ENCODE measurements at regions not wholly inside any gene's neighbourhood (a gene's known extent, or its start where the extent isn't known, plus 50 kb on each side); places are given as distances from the start of the nearest gene placed in this dataset.

GRCh38 chr14:59075506-59075905 is 113.0 kb upstream of the DAAM1 start:
- no peak for DNase-seq

GRCh38 chr14:59081720-59082119 is 106.7 kb upstream of the DAAM1 start:
- no peak for DNase-seq

GRCh38 chr14:59085207-59085739 is 103.2 kb upstream of the DAAM1 start:
- DNase-seq = peak; percentile 29

DNA sequence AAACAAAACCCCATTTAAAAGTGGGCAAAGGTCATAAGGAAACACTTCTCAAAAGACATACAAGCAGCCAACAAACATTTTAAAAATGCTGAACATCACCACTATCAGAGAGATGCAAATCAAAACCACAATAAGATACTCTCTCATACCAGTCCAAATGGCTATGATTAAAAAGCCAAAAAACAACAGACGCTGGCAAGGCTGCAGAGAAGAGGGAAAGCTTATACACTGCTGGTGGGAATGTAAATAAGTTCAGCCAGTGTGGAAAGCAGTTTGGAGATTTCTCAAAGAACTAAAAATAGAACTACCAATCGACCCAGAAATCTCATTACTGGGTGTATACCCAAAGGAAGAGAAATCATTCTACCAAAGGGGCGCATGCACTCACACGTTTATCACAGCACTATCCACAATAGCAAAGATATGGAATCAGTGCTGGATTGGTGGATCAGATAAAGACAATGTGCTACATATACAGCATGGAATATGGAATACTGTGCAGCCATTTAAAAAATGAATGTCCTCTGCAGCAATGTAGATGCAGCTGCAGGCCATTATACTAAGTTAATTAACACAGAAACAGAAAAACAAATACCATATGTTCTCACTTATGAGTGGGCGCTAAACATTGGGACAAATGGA is 102.1 kb upstream of the DAAM1 start:
- DNase-seq = peak; percentile 64

- no peak for DNase-seq
Measured at GRCh38 chr14:59087240-59087639, 101.2 kb upstream of the DAAM1 start.

DNA sequence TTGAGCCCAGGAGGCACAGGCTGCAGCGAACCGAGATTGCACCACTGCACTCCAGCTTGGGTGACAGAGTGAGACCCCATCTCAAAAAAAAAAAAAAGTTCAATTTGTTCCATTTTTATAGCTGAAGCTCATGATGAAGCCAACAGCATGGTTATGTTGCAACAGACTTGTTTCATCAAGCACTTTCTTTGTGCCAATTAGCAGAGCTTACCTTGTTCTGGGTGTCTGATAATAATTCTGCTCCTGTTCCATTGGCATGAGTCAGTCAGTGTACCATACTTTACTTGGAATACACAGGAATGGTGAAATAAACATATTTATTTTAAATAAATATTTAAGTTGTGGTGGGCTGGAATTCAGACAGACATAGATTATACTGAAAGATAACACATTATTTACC is 100.8 kb upstream of the DAAM1 start:
- DNase-seq = no peak

GRCh38 chr14:59090572-59090971 is 97.9 kb upstream of the DAAM1 start:
- DNase-seq = no peak

GRCh38 chr14:59091404-59091803 is 97.1 kb upstream of the DAAM1 start:
- no peak for DNase-seq

DNA sequence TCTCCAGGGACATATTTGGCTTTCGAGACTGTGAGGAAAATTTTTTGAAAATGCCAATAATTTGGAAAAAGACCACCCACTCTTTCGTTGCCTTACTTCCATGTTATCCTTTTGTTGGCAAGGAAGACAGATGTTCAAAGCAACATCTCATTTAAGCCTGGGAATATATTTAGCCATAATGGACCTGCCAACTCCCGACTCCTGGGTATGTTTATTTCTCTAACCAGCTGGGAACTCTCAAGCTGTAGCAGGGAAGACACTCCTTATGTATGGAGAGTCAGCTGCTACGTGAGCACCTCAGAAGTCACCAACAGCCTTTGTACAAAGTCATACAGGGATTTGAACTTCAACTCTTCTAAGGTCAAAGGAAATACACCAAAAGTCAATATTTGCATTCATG is 96.5 kb upstream of the DAAM1 start:
- DNase-seq = no peak

GRCh38 chr14:59093902-59094301 is 94.6 kb upstream of the DAAM1 start:
- DNase-seq = no peak

GRCh38 chr14:59096303-59096702 is 92.2 kb upstream of the DAAM1 start:
- no peak for DNase-seq

DNA sequence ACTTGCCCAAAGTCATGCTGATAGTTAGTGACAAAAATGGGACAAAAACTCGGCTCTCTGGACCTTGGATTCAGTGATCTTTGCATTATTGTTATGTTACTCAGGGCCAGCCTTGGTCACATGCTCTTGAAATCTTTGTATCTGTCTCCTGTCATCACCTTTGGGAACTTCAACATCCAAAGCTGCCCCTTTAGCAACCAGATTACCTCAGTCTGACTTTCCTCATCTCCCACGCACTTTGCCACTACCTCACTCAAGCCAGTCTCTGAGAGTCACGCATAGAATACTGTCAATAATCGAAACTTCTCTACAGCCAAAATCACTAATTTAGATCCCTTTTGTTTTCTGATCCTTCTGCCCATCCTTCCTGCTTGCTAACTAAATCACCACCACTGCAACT is 90.8 kb upstream of the DAAM1 start:
- no peak for DNase-seq

DNA sequence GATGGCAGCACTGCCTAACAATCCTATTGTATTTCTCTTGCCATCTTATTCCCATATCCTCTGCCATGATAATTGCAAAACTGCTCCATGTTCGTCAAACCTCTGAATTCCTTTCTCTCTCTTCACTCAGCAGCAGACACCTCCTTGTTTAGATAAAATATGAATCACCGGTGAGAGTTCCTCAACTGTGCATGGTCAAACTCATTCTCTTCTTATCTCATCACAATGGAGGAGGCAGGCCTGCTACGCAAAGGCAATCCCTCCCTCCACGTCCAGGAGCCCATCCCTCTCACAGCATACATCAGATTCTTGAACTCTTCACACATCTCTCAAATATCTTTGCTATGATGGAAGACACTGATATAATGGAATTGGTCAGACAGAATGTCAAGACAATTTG is 90.1 kb upstream of the DAAM1 start:
- peak; percentile 92 for DNase-seq

DNA sequence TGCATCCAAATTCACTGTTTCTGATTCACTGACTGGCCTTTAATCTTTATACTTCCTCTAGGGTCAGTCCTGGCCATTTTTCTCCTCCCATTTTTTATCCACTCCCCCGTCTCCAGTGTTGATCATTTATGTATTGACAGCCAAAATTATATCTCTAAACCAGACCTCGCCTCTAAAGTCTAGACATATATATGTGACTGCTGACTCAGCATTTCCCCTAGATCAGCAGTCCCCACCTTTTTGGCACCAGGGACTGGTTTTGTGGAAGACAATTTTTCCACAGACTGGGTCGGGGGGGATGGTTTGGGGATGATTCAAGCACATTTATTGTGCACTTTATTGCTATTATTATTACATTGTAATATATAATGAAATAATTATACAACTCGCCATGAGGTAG is 88.3 kb upstream of the DAAM1 start:
- DNase-seq = no peak

DNA sequence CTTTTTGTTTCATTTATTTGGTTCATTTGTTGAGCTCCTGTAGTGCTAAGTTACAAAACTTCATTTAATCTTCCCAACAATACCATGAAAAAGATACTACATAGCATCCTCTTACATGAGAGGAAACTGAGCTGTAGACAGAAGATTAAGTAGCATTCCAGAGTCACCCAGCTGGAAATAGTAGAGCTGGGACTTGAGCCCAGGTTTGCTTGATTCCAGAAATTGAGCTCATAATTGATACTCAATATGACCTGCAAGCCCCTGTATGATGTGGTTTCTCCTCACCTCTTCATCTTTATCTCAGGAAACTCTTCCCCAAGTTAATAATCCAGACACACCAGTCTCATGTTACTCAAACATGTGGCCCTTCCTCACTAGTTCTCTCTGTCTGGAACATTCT is 87.0 kb upstream of the DAAM1 start:
- no peak for DNase-seq

DNA sequence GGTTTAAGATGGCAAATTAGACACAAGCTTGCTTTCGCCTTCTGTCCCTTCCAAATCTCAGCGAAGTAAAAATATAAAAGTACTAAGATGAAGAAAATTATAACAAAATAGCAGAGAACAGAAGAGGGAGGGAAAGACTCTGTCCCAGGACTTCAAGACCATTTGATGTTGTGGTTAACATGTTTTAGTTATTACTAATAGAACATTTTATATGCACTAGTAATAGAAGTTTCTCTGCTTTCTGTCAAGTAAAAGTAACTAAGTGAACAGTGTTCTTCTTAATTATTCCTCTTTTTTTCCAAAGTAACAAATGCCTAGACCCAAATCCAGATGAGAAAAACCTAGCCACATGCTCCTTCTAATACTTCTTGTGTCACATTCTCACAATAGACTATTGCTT is 85.1 kb upstream of the DAAM1 start:
- DNase-seq = peak; percentile 50

GRCh38 chr14:59107819-59108218 is 80.6 kb upstream of the DAAM1 start:
- no peak for DNase-seq

DNA sequence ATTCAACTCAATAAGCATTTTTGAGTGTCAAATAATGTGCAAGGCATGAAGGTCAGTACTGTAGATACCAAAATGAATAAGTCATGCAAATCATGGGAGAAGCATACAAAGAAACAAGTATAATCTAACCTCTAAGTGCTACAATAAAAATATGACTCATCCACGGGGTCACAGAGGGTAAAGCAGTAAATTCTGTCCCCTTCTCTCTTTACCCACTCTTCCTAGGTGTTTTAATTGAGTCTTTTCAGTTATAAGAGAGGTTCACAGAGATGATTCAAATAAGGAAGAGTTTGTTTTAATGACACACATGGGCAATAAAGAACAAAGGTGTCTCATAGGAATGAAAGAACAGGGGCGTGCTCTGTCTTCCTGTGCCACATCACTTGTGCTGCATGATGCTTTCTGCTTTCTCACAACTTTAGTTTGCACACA is 71.5 kb upstream of the DAAM1 start:
- peak; percentile 28 for DNase-seq

DNA sequence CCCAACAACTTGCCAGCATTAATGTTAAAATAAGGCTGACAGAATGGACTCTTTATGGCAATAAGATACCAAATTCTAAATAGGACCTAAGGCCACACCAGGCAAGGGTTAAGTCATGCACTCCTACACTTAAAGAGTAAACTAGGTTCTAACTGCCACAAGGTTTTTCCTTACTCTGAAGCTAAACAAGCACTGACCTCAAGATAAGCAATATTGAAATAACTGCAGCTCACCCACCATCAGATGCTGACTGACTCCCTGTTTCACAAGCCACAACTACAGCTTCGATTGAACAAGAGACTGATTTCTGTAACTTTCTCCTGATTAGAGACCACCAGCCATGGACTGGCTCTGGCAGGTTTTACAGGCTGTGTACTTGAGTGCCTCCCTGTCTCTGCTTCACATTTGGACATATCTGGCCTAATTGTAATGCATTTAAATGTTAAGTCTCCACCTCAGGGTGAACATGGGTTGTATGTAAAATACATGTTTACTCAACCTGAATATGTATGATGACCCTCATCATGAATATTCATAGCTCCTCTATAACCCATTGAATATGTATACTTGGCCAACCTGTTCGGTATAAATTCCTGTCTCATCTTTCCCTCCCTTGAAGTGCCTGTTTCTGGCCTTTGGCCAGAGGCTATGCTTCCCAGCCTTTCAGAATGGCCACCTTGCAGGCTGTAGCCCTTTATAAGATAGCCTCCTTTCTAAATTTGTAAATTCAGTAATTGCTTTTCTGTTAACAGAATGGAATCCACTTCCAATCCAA is 70.5 kb upstream of the DAAM1 start:
- DNase-seq = no peak

DNA sequence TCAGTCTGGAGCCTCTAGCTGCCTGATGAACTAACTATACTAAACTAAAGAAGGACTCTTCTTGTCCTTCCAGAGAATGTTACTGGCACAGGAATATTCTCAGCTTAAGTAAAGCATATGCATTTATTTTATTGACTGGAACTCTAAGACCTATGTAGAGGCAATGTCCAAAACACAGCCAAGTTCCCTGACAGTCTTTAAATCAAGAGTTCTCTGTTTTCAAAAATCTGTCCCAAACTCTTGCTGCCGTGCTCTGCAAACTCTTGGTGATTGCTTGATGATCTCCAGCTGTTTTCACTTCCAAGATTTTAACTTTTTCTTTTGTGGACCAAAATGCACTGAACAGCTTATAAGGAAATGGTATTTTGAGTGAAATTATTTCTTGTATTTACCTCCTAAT is 67.5 kb upstream of the DAAM1 start:
- DNase-seq = no peak

DNA sequence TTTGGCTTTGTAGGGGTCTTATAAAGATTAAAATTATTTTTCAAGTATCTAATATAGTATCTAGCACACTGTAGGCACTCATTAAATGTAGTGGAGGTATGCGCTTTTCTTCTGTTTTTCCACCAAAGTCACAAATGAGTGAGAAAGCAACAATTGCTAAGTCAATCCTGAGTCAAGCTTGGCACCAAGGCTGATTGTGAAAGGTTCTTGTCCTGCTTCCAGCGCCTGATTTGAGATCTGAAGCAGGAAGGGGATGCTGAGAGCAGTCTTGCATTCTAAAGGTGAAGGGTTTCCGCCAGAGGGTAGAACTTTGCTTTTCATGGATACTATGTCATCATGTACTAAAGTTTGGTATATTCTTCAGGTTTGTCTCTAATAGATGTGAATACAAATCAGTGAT is 64.9 kb upstream of the DAAM1 start:
- DNase-seq = no peak

- DNase-seq = peak; percentile 38
Measured at GRCh38 chr14:59123975-59124374, 64.5 kb upstream of the DAAM1 start.

- DNase-seq = no peak
Measured at GRCh38 chr14:59125156-59125555, 63.3 kb upstream of the DAAM1 start.

- DNase-seq = peak; percentile 52
Measured at GRCh38 chr14:59126714-59127436, 61.6 kb upstream of the DAAM1 start.
